ENCODE measurements at regions not wholly inside any gene's neighbourhood (a gene's known extent, or its start where the extent isn't known, plus 50 kb on each side); places are given as distances from the start of the nearest gene placed in this dataset.

DNA sequence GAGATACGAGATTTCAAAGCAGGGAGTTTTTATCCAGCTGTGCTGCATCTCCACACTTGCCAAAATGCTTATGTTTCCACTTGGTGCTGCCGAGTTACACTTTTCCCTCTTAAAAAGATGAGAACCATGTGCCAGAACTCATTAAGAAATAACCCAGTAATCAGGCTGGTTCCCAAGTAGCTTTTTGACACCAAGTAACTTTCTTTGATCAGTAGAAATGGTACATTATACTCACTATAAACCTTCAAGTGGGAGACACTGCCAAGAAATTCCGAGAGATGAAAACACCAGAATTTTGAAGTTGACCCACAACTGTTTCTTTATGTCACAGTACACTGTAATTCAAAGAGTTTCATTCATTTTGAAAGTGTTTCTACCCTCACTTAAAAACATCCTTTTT is 164.6 kb upstream of the CCDC54 start:
- TF ChIP-seq, protein P1, sequence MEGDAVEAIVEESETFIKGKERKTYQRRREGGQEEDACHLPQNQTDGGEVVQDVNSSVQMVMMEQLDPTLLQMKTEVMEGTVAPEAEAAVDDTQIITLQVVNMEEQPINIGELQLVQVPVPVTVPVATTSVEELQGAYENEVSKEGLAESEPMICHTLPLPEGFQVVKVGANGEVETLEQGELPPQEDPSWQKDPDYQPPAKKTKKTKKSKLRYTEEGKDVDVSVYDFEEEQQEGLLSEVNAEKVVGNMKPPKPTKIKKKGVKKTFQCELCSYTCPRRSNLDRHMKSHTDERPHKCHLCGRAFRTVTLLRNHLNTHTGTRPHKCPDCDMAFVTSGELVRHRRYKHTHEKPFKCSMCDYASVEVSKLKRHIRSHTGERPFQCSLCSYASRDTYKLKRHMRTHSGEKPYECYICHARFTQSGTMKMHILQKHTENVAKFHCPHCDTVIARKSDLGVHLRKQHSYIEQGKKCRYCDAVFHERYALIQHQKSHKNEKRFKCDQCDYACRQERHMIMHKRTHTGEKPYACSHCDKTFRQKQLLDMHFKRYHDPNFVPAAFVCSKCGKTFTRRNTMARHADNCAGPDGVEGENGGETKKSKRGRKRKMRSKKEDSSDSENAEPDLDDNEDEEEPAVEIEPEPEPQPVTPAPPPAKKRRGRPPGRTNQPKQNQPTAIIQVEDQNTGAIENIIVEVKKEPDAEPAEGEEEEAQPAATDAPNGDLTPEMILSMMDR (IDR thresholded peaks at IDR 0.05): no peak
- no peak for TF ChIP-seq POLR2A (IDR thresholded peaks at IDR 0.05)

Data from body of pancreas (tissue), 4 donors.